ENCODE measurements at regions not wholly inside any gene's neighbourhood (a gene's known extent, or its start where the extent isn't known, plus 50 kb on each side); places are given as distances from the start of the nearest gene placed in this dataset.

DNA sequence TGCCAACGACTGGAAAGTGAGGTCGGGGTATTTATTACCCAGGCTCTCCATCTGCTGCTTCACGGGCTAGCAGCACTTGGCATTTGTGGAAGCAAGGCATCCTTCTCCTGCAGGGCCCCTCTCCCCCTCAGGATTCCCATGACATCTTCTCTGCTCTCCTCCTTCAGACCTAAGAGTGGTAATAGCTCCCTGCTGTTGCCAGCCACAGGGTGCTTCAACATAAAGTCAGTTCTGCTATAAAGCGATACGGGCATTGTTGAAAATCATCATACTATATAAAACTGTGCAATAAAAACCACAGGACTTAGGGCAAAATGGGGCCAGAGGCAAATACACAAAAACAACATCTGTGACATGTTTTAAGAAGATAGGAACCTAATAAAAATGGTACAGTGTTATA, 391.8 kb upstream of the ADAMTS9 start:
- DNase-seq = no peak
- Histone ChIP-seq H3K27me3 (no peaks in the 10 kb centered on the region), H3K9me3 (no peaks in the 10 kb centered on the region), H3K4me1 (no peaks in the 10 kb centered on the region), H3K27ac (no peak overlapping the region), H3K4me3 (no peak overlapping the region), H3K36me3 (no peaks in the 10 kb centered on the region)
- WGBS, 2 donors (ENCODE audit: low coverage in 1 of 2) = 86% methylated on average over 5 of the region's 5 CpGs; no CpG with 5 or more reads in 1 of the 2 donors
- in situ Hi-C loops (cut with MboI; ENCODE audit: low pct_ligation_motif_present in 1 of 4, low pct_unique_long_range_greater_than_20kb in 1 of 4, low sequenced_read_pairs in 3 of 4) (no loop called here), intact Hi-C loops (cut with DNase I; ENCODE audit: low total_unique reads) (no loop called here)
- TF ChIP-seq POLR2A (IDR thresholded peaks at IDR 0.05) (no peak), EP300 (IDR thresholded peaks at IDR 0.05; ENCODE audit: low read depth) (no peak), POLR2AphosphoS5 (IDR thresholded peaks at IDR 0.05) (no peak)
- TF ChIP-seq, protein P1, sequence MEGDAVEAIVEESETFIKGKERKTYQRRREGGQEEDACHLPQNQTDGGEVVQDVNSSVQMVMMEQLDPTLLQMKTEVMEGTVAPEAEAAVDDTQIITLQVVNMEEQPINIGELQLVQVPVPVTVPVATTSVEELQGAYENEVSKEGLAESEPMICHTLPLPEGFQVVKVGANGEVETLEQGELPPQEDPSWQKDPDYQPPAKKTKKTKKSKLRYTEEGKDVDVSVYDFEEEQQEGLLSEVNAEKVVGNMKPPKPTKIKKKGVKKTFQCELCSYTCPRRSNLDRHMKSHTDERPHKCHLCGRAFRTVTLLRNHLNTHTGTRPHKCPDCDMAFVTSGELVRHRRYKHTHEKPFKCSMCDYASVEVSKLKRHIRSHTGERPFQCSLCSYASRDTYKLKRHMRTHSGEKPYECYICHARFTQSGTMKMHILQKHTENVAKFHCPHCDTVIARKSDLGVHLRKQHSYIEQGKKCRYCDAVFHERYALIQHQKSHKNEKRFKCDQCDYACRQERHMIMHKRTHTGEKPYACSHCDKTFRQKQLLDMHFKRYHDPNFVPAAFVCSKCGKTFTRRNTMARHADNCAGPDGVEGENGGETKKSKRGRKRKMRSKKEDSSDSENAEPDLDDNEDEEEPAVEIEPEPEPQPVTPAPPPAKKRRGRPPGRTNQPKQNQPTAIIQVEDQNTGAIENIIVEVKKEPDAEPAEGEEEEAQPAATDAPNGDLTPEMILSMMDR (IDR thresholded peaks at IDR 0.05) = no peak

DNA sequence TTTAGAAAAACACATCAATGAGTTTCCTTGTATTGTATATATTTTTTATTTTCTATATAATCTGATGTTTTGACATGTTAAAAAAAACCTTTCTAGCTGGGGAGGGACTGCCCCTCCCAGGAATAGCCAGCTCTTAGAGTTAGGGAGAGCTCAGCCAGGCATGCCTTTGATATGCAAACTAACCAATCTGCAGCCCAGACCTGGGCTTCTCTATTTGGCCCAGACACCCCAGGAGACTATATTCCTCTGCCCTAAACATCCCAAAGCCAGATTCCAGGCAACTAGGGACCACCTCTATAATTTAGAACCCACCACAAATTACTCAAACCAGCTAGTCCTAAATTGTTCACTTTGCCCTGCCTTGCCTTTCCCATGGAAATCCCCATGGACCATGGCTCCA, 390.9 kb upstream of the ADAMTS9 start:
- Histone ChIP-seq H3K9me3 (no peaks in the 10 kb centered on the region), H3K27me3 (no peaks in the 10 kb centered on the region), H3K4me3 (no peak overlapping the region), H3K27ac (no peak overlapping the region), H3K36me3 (no peaks in the 10 kb centered on the region), H3K4me1 (no peaks in the 10 kb centered on the region)
- no peak for DNase-seq
- intact Hi-C loops (cut with DNase I; ENCODE audit: low total_unique reads) = no loop called here
- TF ChIP-seq, protein P1 (IDR thresholded peaks at IDR 0.05) = no peak
- no peak for TF ChIP-seq EP300 (IDR thresholded peaks at IDR 0.05; ENCODE audit: low read depth)
- TF ChIP-seq POLR2A (IDR thresholded peaks at IDR 0.05) = no peak
- TF ChIP-seq POLR2AphosphoS5 (IDR thresholded peaks at IDR 0.05) = no peak
- in situ Hi-C loops (cut with MboI; ENCODE audit: low pct_ligation_motif_present in 1 of 4, low pct_unique_long_range_greater_than_20kb in 1 of 4, low sequenced_read_pairs in 3 of 4) = no loop called here

DNA sequence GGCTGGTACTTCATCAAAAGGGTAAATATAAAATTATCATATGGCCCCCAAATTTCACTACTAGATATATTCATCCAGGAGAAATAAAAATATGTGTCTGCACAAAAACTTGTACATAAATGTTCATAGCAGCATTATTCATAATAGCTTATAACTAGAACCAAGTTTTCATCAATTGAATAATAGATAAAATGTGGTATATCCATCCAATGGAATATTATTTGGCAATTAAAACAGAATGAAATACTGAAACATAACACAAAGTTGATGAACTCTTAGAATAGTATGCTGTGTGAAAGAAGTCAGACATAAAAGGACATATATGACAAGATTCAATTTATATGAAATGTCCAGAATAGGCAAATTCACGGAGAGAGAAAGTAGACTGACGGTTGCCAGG, 389.3 kb upstream of the ADAMTS9 start:
- Histone ChIP-seq H3K9me3 (no peaks in the 10 kb centered on the region), H3K36me3 (no peaks in the 10 kb centered on the region), H3K4me1 (no peaks in the 10 kb centered on the region), H3K27ac (no peak overlapping the region), H3K4me3 (no peak overlapping the region), H3K27me3 (no peaks in the 10 kb centered on the region)
- 64 to 90% methylated on average over 2 of the region's 2 CpGs for WGBS, 2 donors (ENCODE audit: low coverage in 1 of 2)
- DNase-seq = no peak
- TF ChIP-seq, protein P1 (IDR thresholded peaks at IDR 0.05) = no peak
- TF ChIP-seq POLR2A (IDR thresholded peaks at IDR 0.05) (no peak), EP300 (IDR thresholded peaks at IDR 0.05; ENCODE audit: low read depth) (no peak), POLR2AphosphoS5 (IDR thresholded peaks at IDR 0.05) (no peak)
- intact Hi-C loops (cut with DNase I; ENCODE audit: low total_unique reads) = no loop called here
- in situ Hi-C loops (cut with MboI; ENCODE audit: low pct_ligation_motif_present in 1 of 4, low pct_unique_long_range_greater_than_20kb in 1 of 4, low sequenced_read_pairs in 3 of 4) = no loop called here

DNA sequence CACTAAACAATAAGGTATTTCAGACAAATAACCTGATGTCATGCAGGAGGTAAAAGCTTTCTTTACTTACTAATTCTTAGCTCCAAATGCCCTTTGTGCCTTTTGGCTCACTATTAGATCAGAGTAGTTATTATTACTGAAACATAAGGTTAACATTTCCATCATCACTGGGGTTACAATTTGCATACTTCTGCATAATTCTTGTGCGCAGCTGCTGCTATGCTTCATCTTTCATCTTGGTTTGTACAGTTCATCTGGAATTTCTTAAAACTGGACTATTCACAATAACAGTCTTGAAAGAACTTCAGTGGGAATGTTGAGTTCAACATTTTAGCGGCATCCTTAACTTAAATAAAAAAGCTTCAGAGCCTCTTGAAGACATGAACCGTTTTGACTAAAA, 383.2 kb upstream of the ADAMTS9 start:
- Histone ChIP-seq H3K36me3 (no peaks in the 10 kb centered on the region), H3K4me1 (no peaks in the 10 kb centered on the region), H3K27ac (no peak overlapping the region), H3K4me3 (no peak overlapping the region), H3K9me3 (no peaks in the 10 kb centered on the region), H3K27me3 (no peaks in the 10 kb centered on the region)
- intact Hi-C loops (cut with DNase I; ENCODE audit: low total_unique reads) (no loop called here), in situ Hi-C loops (cut with MboI; ENCODE audit: low pct_ligation_motif_present in 1 of 4, low pct_unique_long_range_greater_than_20kb in 1 of 4, low sequenced_read_pairs in 3 of 4) (no loop called here)
- no peak for TF ChIP-seq POLR2A (IDR thresholded peaks at IDR 0.05)
- TF ChIP-seq, protein P1 (IDR thresholded peaks at IDR 0.05) = no peak
- TF ChIP-seq EP300 (IDR thresholded peaks at IDR 0.05; ENCODE audit: low read depth) = no peak
- TF ChIP-seq POLR2AphosphoS5 (IDR thresholded peaks at IDR 0.05) = no peak
- no peak for DNase-seq
- 72 to 74% methylated on average over 3 of the region's 3 CpGs for WGBS, 2 donors (ENCODE audit: low coverage in 1 of 2)

Data from transverse colon (tissue), 4 donors.